Renal pelvis (tissue), 1 donor: ENCODE measurements at regions not wholly inside any gene's neighbourhood (a gene's known extent, or its start where the extent isn't known, plus 50 kb on each side); places are given as distances from the start of the nearest gene placed in this dataset.
A peak's percentile ranks its signal among the peaks of the same experiment; 100 is the strongest.
"Not testable (repeated sequence)": the region's sequence is repeated elsewhere in the genome, so short reads cannot be mapped to it uniquely, and the experiment has no call there.

ENCODE experiments used
- DNase-seq: peaks from one replicate; pipeline ENCODE4 v3.0.0-alpha.2; 2013

DNA sequence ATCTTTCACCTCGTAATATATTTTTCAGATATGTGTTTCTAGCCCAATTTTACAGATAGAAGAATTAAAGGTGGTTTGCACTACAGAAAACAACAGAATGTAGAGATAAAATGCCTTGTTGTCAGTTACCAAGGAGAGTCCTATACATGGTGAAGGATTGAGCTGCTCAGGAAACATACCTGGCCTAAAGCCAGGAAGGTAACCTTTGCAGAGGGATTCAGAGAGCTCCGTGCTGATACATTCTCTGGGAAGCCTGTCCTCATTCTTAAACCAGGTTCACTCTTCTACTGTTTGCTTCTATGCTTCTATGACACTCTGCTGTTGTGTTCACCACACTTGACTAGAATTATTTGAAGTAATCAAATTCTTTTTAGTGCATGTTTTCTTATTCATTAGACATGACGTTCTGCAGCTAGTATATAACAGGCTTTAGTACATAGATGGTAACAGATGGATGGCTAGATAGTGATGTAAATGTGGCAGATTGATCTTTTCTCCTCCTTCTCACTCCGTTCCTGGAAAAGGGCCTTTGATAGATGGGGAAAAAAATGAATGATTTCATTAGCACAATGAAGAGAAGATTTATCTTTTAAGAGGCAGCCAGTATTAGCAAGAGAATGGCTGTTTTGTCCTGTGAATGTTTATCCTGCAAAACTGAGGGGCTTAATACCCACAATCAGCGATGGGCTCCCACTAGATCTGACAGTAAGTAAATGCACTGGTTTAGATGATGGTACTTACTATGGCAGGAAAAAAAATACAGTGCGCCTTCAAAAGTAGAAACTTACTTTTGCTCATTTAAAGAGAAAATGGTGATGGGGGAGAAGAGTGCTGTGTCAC, 589.6 kb upstream of the FAM98A start:
- no peak for DNase-seq

DNA sequence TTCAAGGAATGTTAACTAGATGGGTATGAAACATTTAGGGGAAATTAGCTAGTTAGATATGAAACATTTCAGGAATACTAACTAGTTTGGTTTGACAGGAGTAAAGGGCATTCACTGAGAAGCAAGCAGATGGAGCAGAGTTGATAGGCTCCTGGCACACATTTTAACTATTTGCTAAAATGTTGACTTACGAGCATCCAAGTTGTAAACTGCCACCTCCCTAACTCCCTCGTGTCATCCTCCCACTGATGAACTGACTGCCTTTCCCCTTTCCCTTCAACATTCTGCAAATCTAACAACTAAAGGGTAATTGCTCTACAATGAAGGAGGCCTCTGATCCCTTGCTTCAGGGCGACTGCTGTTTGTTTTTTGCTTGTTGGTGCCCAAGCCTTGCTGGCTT, 580.4 kb upstream of the FAM98A start:
- DNase-seq = peak; percentile 31

DNA sequence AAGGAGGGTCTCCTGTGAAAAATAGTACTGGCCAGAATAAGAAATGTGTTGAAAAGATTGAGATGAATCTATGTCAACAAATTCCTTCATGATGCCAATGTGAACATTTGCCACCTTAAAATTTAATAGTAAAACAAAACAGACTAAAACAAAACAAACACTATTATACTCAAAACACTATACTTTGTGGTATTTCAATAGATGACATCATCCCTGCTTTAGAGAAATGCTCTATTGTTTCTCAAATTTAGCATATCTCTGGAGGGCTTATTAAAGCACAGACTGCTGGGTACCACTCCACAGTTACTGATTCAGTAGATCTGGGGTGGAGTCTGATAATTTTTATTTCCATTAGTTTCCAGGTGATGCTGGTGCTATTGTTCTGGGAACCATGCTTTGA, 579.4 kb upstream of the FAM98A start:
- no peak for DNase-seq

DNA sequence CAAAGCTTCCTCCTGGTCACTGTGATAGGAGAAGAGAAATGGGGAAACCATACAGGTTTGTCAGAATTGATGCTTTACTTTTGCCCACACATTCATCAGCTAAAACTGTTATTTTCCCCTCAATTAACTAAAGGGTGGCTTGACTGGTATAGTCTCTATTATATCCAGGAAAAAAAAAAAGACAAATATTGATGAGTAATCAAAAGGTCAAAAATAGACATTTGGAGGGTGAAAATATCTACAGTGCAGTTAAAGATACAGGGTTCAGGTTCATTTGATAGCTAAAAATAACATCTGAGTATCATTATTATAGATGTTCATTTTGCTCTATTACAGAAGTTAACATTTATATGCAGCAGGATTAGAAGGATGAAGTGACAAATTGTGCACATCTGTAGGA, 577.6 kb upstream of the FAM98A start:
- no peak for DNase-seq

DNA sequence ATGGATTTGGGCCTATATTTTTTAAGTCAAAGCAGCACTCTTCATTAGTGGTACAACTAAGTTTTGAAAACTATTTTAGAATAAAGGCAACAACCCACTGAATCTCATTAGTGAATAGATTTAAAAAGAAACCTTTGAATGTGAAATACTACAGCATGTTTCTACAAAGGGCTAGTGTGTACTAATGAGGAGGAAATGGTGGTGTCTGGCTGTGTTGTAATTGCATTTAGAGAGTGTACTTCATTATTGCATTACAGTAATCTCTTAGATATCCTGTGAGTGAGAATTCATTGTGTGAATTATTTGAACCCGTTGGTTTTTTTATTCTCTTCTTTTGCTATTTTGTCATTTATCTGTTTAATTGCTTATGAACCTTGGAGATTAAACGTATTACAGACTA, 575.4 kb upstream of the FAM98A start:
- DNase-seq = no peak

DNA sequence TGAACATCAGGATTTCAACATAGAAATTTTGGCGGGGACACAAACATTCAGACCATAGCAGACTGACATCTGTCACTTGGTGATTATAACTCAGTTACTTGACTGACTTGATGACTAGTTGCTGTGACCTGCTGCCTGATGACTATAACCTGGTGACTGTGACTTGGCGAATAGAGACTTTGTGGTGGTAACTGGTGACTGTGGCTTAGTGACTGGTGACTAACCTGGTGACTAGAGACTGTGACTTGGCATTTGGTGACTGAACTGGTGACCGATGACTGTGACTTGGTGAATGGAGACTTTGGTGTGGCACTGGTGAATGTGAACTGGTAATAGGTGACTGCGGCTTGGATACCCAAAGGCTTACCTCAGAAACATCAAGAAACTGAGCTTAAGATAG, 563.1 kb upstream of the FAM98A start:
- no peak for DNase-seq

DNA sequence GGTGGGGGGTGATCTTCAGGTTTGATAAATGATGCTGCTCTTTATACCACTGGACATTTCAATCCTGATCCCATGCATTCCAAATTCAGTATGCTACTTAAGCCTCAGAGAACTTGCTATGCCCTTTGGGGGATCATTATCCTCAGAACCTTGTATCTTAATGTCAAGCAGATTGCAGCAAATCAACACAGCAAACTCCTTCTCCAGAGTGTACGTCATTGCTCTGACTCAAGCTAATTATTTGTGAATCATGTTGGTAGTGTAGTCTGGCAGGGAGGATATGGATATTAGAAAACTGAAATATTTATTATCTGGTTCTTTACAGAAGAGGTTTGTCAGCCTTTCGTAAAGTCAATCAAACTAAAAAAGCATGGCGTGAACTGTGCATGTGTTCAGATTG, 562.5 kb upstream of the FAM98A start:
- no peak for DNase-seq

DNA sequence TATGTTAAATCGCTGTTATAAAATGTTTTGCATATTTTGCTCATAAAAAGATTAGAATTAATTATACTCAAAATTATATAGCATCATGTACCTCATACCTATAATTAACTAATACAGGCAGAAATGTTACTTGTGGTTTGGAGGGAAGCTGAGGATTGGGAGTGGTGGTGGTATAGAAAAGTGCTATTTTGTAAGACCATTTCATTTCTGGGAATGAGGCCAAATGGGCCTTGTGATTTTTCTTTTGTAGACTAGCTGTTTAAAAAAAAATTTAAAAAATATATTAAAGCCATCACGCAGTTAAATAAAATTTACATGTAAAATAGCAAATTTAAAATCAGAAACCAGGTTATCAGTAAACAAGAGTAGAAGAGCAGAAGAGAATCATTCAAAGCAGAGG, 560.8 kb upstream of the FAM98A start:
- DNase-seq = no peak

DNA sequence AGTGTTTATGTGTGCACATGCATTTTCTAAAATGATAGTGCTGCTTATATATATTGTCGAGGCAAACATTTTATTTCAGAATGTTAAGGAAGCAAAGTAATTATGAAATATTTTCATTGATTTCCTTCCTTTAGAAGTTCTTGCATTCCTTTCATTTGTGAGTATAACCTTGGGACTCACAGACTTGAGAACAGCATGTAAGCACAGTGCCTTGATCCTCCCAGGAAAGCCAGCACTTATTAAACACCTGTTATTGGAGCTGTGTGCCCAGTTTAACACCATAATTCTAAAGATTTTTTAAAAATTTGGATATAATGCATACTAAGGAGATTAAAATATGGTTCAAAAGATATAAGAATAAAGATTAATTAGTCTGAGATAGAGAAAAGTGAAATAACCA, 554.4 kb upstream of the FAM98A start:
- DNase-seq = no peak

DNA sequence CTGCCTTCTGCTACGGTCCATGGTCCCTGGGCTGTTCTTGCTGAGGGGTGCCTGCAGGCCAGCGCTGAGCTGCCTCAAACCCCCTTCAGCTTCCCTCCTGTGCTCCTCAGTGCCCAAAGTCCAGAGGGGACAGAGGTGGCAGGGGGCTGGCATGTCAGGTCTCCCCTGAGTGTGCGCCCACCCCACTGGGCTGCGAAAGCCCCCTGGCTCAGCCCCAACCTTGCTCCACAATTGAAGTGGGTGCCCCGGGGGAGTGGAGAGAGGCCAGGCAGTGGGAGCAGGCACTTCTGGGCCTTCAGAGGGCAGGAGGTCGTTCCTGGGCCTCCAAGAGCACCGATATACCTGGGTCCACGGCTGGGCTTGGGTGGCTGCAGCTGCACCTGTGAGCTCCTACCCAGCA, 548.7 kb upstream of the FAM98A start:
- DNase-seq = no peak

DNA sequence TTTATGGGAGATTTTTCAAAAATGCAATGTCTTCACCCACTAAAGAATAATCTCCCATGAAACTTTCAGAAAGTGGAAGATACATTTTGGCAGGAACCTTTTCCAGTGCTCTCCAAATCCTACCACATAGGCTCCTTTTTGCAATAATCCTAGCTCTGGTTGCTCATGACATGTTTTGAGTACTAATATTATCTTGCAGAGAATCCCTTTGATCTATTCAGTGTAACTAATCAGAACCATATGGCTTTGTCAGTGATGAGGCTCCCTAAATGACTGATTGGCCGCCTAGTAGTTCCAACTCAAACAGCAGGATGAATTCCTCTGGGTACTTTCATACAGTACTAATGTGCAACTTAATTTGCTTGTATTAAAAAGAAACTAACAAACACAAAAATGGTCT, 544.0 kb upstream of the FAM98A start:
- DNase-seq = no peak

DNA sequence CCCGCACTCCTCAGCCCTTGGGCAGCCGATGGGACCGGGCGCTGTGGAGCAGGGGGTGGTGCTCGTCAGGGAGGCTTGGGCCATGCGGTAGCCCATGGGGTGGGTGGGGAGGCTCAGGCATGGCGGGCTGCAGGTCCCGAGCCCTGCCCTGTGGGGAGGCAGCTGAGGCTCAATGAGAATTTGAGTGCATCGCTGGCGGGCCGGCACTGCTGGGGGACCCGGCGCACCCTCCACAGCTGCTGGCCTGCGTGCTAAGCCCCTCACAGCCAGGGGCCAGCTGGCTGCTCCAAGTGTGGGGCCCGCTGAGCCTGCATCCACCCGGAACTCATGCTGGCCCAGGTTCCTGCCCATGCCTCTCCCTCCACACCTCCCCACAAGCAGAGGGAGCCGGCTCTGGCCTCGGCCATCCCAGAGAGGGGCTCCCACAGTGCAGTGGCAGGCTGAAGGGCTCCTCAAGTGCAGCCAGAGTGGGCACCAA, 543.5 kb upstream of the FAM98A start:
- DNase-seq = not testable (repeated sequence)

DNA sequence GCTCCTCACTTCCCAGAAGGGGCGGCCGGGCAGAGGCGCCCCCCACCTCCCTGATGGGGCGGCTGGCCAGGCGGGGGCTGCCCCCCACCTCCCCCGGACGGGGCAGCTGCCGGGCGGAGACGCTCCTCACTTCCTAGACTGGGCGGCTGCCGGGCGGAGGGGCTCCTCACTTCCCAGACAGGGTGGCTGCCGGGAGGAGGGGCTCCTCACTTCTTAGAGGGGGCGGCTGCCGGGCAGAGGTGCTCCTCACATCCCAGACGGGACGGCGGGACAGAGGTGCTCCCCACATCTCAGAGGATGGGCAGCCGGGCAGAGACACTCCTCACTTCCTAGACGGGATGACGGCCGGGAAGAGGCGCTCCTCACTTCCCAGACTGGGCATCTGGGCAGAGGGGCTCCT, 534.0 kb upstream of the FAM98A start:
- DNase-seq = not testable (repeated sequence)

DNA sequence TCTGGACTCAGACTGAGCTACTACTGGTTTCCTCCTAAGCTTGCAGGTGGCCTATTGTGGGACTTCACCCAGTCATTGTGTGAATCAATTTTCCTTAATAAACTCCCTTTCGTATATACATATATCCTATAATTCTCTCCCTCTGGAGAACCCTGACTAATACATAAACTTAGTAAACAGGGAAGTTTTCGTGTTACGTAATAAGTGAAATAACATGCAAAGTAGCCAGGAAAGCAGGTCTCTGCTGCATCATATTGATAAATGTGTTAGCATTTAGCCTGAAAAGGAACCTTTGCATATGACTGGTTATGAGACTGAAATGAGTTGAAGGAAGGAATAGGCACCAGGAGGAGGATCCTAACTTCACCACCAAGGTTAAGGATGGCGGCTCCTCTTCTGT, 527.2 kb upstream of the FAM98A start:
- no peak for DNase-seq

DNA sequence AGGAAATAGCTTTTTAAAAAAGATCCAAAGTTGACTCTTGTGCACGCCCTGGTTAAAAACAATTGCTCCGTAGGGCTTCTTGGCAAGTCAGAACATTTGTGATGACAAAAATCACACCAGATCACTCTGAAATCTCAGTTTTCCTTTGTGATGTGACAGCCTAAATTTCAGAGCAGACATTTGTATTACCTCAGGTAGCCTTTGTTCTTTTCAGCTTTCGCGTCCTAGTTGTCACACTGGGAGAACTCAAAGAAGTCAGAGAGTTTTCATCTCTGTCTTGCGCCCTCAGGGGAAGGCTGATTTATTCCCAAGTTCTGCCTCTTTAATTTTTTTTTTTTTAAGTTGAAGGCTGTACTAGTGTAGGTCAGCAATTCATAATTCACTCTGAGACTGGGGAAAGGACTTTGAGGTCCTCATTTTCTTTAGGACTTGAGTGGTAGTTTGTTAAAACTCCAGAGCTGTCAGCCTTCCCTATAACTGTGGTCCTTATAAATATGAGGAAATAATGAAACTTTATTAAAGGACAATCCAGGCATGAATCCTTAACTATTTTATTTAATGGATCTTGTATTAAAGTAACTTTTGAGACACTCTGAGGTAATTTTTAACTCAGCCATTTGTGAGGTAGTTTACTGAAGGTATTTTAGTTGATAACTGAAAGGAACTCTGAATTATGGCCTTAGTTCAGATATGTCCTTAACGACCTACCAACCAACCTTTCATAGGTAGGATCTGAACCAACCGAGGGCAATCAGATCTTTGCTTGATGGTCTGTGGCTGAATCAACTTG, 525.1 kb upstream of the FAM98A start:
- DNase-seq = peak; percentile 14

DNA sequence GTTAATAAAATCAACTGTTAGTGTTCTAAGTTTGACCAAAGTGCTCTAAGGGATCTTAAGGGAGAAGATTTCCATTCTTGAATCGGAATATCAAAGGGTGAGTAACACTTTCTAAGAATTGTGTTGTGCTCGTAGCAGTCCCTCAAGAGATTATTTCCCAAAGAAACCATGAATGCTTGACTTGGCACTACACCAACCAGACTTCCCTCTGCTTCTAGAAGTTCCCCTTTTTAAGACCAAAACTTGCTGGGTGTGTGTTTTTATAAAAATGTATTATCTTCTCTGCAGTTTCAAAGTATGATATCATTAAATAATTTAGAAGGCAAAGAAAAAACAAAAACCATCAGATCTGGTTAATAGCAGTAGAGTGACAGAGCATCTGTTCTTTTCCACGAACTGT, 522.0 kb upstream of the FAM98A start:
- no peak for DNase-seq

DNA sequence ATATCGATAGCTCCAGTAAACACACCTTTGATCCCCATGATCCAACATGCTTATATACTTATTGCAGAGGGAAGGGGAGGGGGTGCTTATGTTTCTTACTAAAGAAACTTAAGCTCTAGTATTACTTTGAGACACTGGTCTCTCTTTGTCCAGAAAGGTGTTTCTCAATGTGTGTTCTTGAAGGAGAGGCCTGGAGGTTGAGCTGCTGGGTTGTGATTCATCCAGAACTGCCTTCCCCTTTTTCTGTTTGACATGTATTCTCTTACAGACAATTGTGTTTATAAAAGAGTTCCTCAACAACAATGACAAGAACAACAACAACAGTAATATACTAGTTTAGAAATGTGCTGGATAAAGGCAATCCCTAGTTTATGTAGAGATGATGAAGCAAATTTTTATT, 516.0 kb upstream of the FAM98A start:
- no peak for DNase-seq

DNA sequence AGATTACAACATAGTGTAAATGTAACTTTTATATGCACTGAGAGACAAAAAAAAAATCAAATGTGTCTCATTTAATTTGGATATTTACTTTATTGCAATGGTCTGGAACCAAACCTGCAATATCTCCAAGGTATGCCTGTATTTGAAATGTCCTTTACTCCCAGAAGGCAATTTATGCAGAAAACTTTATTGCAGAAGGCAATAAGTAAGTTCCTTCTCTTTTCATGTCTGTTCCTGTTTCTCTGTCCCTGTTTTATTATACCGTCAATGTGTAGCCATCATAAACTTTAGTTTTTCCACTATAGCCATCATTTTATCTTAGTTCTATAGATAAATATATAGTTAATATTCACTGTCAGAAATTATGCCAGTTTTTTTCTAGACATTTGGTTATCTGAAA, 513.1 kb upstream of the FAM98A start:
- no peak for DNase-seq

DNA sequence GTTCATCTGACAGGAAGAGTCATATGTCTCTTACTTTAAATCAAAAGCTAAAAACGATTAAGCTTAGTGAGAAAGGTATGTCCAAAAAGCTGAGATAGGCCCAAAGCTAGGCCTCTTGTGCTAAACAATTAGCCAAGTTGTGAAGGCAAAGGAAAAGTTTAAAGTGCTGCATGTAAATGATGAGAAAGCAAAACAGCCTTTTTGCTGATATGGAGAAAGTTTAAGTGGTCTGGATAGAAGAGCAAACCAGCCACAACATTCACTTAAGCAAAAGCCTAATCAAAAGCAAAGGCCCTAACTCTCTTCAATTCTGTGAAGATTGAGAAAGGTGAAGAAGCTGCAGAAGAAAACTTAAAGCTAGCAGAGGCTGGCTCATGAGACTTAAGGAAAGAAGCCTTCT, 511.3 kb upstream of the FAM98A start:
- DNase-seq = no peak

DNA sequence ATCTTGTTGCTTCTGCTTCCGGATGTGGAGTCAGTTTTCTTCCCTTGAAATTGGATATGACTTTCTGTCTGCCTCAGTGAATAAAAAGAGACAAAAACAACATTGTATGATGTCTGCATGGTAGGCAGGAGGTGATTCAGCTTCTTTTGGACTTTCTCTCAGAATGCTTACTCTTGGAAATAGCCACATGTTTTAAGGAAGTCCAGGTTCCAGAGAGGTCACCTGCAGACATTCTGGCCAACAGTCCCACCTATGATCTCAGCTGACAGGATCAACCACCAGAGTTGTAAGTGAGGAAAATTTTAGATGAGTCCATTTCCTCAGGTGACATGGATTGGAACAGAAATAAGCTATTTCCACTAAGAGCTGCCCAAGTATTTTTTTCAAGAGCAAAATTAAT, 508.7 kb upstream of the FAM98A start:
- DNase-seq = no peak

DNA sequence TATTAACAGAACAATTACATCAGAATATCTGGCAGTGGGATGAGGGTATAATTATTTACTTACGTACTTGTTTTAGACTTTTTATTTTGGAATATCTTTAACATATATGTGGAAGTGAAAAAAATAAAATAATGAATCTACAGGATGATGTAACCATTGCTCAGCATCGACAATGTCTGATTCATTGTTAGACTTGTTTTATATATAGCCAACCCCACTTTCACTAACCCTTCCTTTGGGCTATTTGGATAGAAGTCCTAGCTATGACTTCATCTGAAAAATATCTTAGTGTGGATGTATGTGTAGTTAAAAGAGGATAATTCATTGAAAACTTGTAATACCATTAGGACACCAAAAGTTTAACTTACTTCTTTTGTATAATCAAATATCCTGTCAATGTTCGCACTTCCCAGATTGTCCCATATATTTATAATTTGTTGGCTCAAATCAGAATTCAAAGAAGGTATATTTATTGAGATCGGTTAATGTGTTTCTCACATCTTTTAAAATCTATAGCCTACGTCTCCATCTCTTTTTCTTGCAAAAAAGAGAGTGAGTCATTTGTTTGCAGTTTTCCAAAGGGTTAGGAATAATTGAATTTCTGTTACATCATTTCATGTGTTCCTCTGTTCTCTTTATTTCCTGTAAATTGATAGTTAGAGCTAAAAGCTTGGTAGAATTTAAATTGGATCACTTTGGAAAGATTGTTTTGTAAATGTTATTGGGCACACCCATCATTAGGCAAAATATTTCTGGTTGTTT, 506.1 kb upstream of the FAM98A start:
- DNase-seq = no peak

DNA sequence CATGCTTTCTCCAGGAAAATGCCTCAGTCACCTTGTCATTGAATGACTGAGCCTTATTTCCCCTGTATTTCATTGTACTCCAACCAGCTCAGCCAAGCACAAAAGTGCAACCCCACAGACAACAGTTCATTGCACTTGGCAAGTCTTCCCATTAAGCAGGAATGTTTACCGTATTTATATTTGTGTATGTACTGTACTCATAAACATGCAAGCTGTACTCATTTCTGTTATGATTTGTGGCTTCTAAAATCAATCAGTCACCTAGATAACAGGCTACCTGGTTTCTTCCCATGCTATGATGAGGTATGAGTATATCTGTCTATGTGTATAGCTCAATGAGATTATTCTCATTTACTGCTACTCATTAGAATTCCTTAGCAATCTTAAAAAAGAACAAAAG, 505.5 kb upstream of the FAM98A start:
- DNase-seq = no peak

DNA sequence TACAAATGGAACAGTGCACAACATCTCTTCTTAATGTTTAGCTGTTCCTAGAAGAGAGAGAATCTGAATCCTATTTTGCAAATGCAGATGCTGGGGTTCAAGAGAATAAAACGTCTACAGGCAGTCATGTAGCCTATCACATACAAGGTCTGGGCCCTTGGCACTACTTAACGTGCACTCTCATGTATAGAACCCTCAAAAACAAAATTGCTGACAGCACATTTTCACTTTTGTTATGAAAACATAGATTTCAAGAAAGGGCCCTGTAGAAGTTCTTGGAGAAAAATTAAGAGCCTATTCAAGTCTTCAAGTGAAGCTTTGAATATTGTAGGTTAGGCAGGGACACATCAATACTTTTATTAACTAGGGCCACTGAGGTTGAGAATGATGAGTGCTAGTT, 504.3 kb upstream of the FAM98A start:
- DNase-seq = no peak
